ENCODE measurements at regions not wholly inside any gene's neighbourhood (a gene's known extent, or its start where the extent isn't known, plus 50 kb on each side); places are given as distances from the start of the nearest gene placed in this dataset.

- Mint-ChIP-seq H3K27me3 (peaks cover 4% of the 10 kb centered on the region), H3K27ac (no peak overlapping the region), H3K9me3 (peaks cover 0 to 9% (median 2%) of the 10 kb centered on the region in 7 donors), H3K4me3 (no peak overlapping the region), H3K36me3 (no peaks in the 10 kb centered on the region), H3K4me1 (no peaks in the 10 kb centered on the region)
- no peaks in the 10 kb centered on the region for H3K4me1 ChIP-seq (ENCODE audit: control insufficient read depth, insufficient read depth, low read length, poor library complexity, severe bottlenecking)
- DNase-seq (no peak), ATAC-seq (ENCODE audit: low read depth in 2 of 2) (no peak)
- H3K27me3 ChIP-seq (ENCODE audit: control insufficient read depth, insufficient read depth, low read length): no peaks in the 10 kb centered on the region
- no peak overlapping the region for H3K4me3 ChIP-seq (ENCODE audit: low read depth, low read length)
- no peaks in the 10 kb centered on the region for H3K36me3 ChIP-seq (ENCODE audit: control insufficient read depth, insufficient read depth, low read length)
- H3K27ac ChIP-seq (ENCODE audit: insufficient read depth, low read length, poor library complexity, severe bottlenecking): no peak overlapping the region
- H3K9me3 ChIP-seq (ENCODE audit: control insufficient read depth in 2 of 2, low read length in 2 of 2): no peaks in the 10 kb centered on the region
Observed at GRCh38 chr18:78836838-78837237, 142.8 kb upstream of the SALL3 start.

DNA sequence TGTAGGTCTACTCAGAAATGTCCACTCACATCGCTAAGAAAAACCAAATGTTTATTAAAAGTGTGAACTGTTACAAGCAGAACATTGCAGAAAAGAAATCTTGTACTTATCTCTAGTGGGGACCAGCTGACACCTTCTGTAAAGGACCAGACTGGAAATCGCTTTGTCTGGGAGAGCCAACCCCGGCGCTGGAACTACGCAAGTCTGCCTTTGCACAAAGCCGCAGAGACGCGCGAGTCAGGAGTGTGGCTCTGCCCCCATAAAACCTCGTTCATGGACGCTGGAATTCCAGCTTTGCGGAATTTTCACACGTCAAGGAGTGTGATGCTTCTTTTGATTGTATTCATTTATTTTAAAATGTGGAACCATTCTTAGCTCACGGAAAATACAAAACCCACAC, 141.9 kb upstream of the SALL3 start:
- H3K27me3 Mint-ChIP-seq: peaks cover 4% of the 10 kb centered on the region
- no peaks in the 10 kb centered on the region for H3K36me3 Mint-ChIP-seq
- no peak for ATAC-seq (ENCODE audit: low read depth in 2 of 2)
- Histone ChIP-seq H3K4me3 (ENCODE audit: low read depth, low read length) (no peak overlapping the region), H3K36me3 (ENCODE audit: control insufficient read depth, insufficient read depth, low read length) (no peaks in the 10 kb centered on the region), H3K4me1 (ENCODE audit: control insufficient read depth, insufficient read depth, low read length, poor library complexity, severe bottlenecking) (no peaks in the 10 kb centered on the region), H3K9me3 (ENCODE audit: control insufficient read depth in 2 of 2, low read length in 2 of 2) (no peaks in the 10 kb centered on the region), H3K27me3 (ENCODE audit: control insufficient read depth, insufficient read depth, low read length) (no peaks in the 10 kb centered on the region), H3K27ac (ENCODE audit: insufficient read depth, low read length, poor library complexity, severe bottlenecking) (no peak overlapping the region)
- no peak overlapping the region for H3K27ac Mint-ChIP-seq
- H3K4me1 Mint-ChIP-seq: no peaks in the 10 kb centered on the region
- H3K4me3 Mint-ChIP-seq: no peak overlapping the region
- H3K9me3 Mint-ChIP-seq: peaks cover 0 to 9% (median 2%) of the 10 kb centered on the region in 7 donors
- no peak for DNase-seq

DNA sequence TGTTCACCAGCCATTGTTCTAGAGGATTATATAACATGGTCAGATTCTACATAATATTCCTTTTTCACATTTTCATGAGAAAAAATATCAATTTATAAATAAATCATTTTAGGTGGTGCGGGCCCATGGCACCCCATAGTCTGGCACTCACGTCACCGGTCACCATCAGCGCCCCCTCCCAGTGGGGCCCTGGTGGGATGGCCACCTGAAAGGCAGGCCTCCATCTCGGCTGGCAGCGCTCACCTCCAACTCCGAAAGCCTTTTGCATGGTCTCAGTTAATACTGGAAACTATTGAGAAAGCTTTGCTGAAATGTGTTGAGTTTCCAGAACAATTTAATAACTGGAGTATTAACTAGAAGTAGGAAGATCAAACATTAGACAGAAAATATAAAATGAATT, 141.4 kb upstream of the SALL3 start:
- peaks cover 4% of the 10 kb centered on the region for H3K27me3 Mint-ChIP-seq

DNA sequence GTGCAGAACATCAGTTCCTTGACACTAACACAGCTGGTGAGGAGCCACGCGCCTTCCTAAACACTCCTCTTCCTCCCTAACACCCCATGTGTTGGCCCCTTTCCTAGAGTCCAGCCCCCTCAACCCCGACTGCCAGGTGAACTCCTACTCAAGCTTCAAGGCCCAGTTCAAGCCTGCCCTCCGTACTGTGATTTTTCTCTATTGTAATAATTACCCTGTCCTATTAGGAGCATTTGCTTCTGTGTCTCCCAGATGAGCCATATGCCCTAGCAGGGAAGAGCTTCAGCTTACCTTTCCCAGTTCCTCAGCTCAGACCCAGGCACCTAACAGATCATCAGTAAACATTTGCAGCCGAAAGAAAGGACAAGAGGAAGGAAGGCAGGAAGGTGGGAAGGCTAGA, 130.6 kb upstream of the SALL3 start:
- H3K27ac ChIP-seq (ENCODE audit: insufficient read depth, low read length, poor library complexity, severe bottlenecking): no peak overlapping the region
- Mint-ChIP-seq H3K27me3 (no peaks in the 10 kb centered on the region), H3K4me1 (no peaks in the 10 kb centered on the region), H3K27ac (no peak overlapping the region), H3K4me3 (no peak overlapping the region), H3K9me3 (peaks cover 5 to 28% (median 21%) of the 10 kb centered on the region in 7 donors), H3K36me3 (no peaks in the 10 kb centered on the region)
- no peaks in the 10 kb centered on the region for H3K36me3 ChIP-seq (ENCODE audit: control insufficient read depth, insufficient read depth, low read length)
- H3K9me3 ChIP-seq (ENCODE audit: control insufficient read depth in 2 of 2, low read length in 2 of 2): peaks cover 0 to 2% of the 10 kb centered on the region in 2 experiments
- no peaks in the 10 kb centered on the region for H3K27me3 ChIP-seq (ENCODE audit: control insufficient read depth, insufficient read depth, low read length)
- H3K4me1 ChIP-seq (ENCODE audit: control insufficient read depth, insufficient read depth, low read length, poor library complexity, severe bottlenecking): no peaks in the 10 kb centered on the region
- H3K4me3 ChIP-seq (ENCODE audit: low read depth, low read length): no peak overlapping the region
- DNase-seq: no peak
- ATAC-seq (ENCODE audit: low read depth in 2 of 2): no peak

More for the DNA sequence above, 141.4 kb upstream of the SALL3 start:
- Histone ChIP-seq H3K27me3 (ENCODE audit: control insufficient read depth, insufficient read depth, low read length) (no peaks in the 10 kb centered on the region), H3K9me3 (ENCODE audit: control insufficient read depth in 2 of 2, low read length in 2 of 2) (no peaks in the 10 kb centered on the region), H3K4me3 (ENCODE audit: low read depth, low read length) (no peak overlapping the region), H3K36me3 (ENCODE audit: control insufficient read depth, insufficient read depth, low read length) (no peaks in the 10 kb centered on the region), H3K4me1 (ENCODE audit: control insufficient read depth, insufficient read depth, low read length, poor library complexity, severe bottlenecking) (no peaks in the 10 kb centered on the region), H3K27ac (ENCODE audit: insufficient read depth, low read length, poor library complexity, severe bottlenecking) (no peak overlapping the region)
- Mint-ChIP-seq H3K4me1 (no peaks in the 10 kb centered on the region), H3K9me3 (peaks cover 0 to 9% (median 2%) of the 10 kb centered on the region in 7 donors), H3K4me3 (no peak overlapping the region), H3K36me3 (no peaks in the 10 kb centered on the region), H3K27ac (no peak overlapping the region)
- DNase-seq (no peak), ATAC-seq (ENCODE audit: low read depth in 2 of 2) (no peak)

- H3K36me3 Mint-ChIP-seq: no peaks in the 10 kb centered on the region
- no peaks in the 10 kb centered on the region for H3K36me3 ChIP-seq (ENCODE audit: control insufficient read depth, insufficient read depth, low read length)
- H3K9me3 ChIP-seq (ENCODE audit: control insufficient read depth in 2 of 2, low read length in 2 of 2): peaks cover 0 to 2% of the 10 kb centered on the region in 2 experiments
- no peaks in the 10 kb centered on the region for H3K27me3 Mint-ChIP-seq
- DNase-seq (no peak), ATAC-seq (ENCODE audit: low read depth in 2 of 2) (no peak)
- H3K27ac ChIP-seq (ENCODE audit: insufficient read depth, low read length, poor library complexity, severe bottlenecking): no peak overlapping the region
- no peaks in the 10 kb centered on the region for H3K27me3 ChIP-seq (ENCODE audit: control insufficient read depth, insufficient read depth, low read length)
- H3K4me1 Mint-ChIP-seq: no peaks in the 10 kb centered on the region
- H3K27ac Mint-ChIP-seq: no peak overlapping the region
- no peak overlapping the region for H3K4me3 ChIP-seq (ENCODE audit: low read depth, low read length)
- peaks cover 4 to 28% (median 20%) of the 10 kb centered on the region in 7 donors for H3K9me3 Mint-ChIP-seq
- H3K4me3 Mint-ChIP-seq: no peak overlapping the region
- H3K4me1 ChIP-seq (ENCODE audit: control insufficient read depth, insufficient read depth, low read length, poor library complexity, severe bottlenecking): no peaks in the 10 kb centered on the region
Observed at GRCh38 chr18:78849458-78849857, 130.2 kb upstream of the SALL3 start.

GRCh38 chr18:78853341-78853740, 126.3 kb upstream of the SALL3 start:
- H3K4me1 Mint-ChIP-seq: no peaks in the 10 kb centered on the region
- ATAC-seq (ENCODE audit: low read depth in 2 of 2) (no peak), DNase-seq (no peak)
- H3K4me3 Mint-ChIP-seq: peak overlapping the region in 1 of 4 donors; percentile 48
- no peaks in the 10 kb centered on the region for H3K36me3 ChIP-seq (ENCODE audit: control insufficient read depth, insufficient read depth, low read length)
- no peaks in the 10 kb centered on the region for H3K4me1 ChIP-seq (ENCODE audit: control insufficient read depth, insufficient read depth, low read length, poor library complexity, severe bottlenecking)
- peaks cover 3 to 19% (median 8%) of the 10 kb centered on the region in 7 donors for H3K9me3 Mint-ChIP-seq
- H3K27ac Mint-ChIP-seq: no peak overlapping the region
- H3K27me3 Mint-ChIP-seq: no peaks in the 10 kb centered on the region
- peaks cover 0 to 2% of the 10 kb centered on the region in 2 experiments for H3K9me3 ChIP-seq (ENCODE audit: control insufficient read depth in 2 of 2, low read length in 2 of 2)
- no peak overlapping the region for H3K4me3 ChIP-seq (ENCODE audit: low read depth, low read length)
- H3K27me3 ChIP-seq (ENCODE audit: control insufficient read depth, insufficient read depth, low read length): no peaks in the 10 kb centered on the region
- H3K27ac ChIP-seq (ENCODE audit: insufficient read depth, low read length, poor library complexity, severe bottlenecking): no peak overlapping the region
- H3K36me3 Mint-ChIP-seq: no peaks in the 10 kb centered on the region

DNA sequence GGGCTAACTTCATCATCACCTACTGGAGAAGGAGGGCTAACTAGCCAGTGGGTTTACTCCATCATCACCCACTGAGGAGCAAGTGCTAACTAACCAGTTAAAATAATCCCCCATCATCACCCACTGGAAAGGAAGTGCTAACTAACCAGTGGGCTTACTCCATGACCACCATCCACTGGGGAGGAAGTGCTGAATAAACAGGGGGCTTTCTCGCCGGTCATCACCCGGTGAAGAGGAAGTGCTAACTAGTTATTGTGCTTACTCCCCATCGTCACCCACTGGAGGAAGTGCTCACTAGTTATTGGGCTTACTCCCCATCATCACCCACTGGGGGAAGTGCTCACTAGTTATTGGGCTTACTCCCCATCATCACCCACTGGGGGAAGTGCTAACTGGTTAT, 124.4 kb upstream of the SALL3 start:
- no peaks in the 10 kb centered on the region for H3K36me3 Mint-ChIP-seq
- H3K27me3 ChIP-seq (ENCODE audit: control insufficient read depth, insufficient read depth, low read length): no peaks in the 10 kb centered on the region
- no peak for DNase-seq
- no peaks in the 10 kb centered on the region for H3K4me1 Mint-ChIP-seq
- no peak overlapping the region for H3K4me3 ChIP-seq (ENCODE audit: low read depth, low read length)
- no peaks in the 10 kb centered on the region for H3K36me3 ChIP-seq (ENCODE audit: control insufficient read depth, insufficient read depth, low read length)
- no peaks in the 10 kb centered on the region for H3K27me3 Mint-ChIP-seq
- ATAC-seq (ENCODE audit: low read depth in 2 of 2): no peak
- no peak overlapping the region for H3K4me3 Mint-ChIP-seq
- H3K4me1 ChIP-seq (ENCODE audit: control insufficient read depth, insufficient read depth, low read length, poor library complexity, severe bottlenecking): no peaks in the 10 kb centered on the region
- H3K9me3 ChIP-seq (ENCODE audit: control insufficient read depth in 2 of 2, low read length in 2 of 2): peaks cover 0 to 2% of the 10 kb centered on the region in 2 experiments
- no peak overlapping the region for H3K27ac Mint-ChIP-seq
- H3K9me3 Mint-ChIP-seq: peaks cover 1 to 11% (median 4%) of the 10 kb centered on the region in 7 donors
- no peak overlapping the region for H3K27ac ChIP-seq (ENCODE audit: insufficient read depth, low read length, poor library complexity, severe bottlenecking)

- Mint-ChIP-seq H3K27me3 (no peaks in the 10 kb centered on the region), H3K4me3 (no peak overlapping the region), H3K27ac (no peak overlapping the region), H3K36me3 (no peaks in the 10 kb centered on the region), H3K9me3 (peaks cover 0 to 8% (median 3%) of the 10 kb centered on the region in 7 donors), H3K4me1 (no peaks in the 10 kb centered on the region)
- H3K4me3 ChIP-seq (ENCODE audit: low read depth, low read length): no peak overlapping the region
- no peaks in the 10 kb centered on the region for H3K9me3 ChIP-seq (ENCODE audit: control insufficient read depth in 2 of 2, low read length in 2 of 2)
- no peak for ATAC-seq (ENCODE audit: low read depth in 2 of 2)
- no peak for DNase-seq
- no peaks in the 10 kb centered on the region for H3K27me3 ChIP-seq (ENCODE audit: control insufficient read depth, insufficient read depth, low read length)
- no peaks in the 10 kb centered on the region for H3K4me1 ChIP-seq (ENCODE audit: control insufficient read depth, insufficient read depth, low read length, poor library complexity, severe bottlenecking)
- no peaks in the 10 kb centered on the region for H3K36me3 ChIP-seq (ENCODE audit: control insufficient read depth, insufficient read depth, low read length)
- H3K27ac ChIP-seq (ENCODE audit: insufficient read depth, low read length, poor library complexity, severe bottlenecking): no peak overlapping the region
Observed at GRCh38 chr18:78856569-78857313, 122.9 kb upstream of the SALL3 start.
